ENCODE measurements at regions not wholly inside any gene's neighbourhood (a gene's known extent, or its start where the extent isn't known, plus 50 kb on each side); places are given as distances from the start of the nearest gene placed in this dataset.
"Not testable (repeated sequence)": the region's sequence is repeated elsewhere in the genome, so short reads cannot be mapped to it uniquely, and the experiment has no call there.

DNA sequence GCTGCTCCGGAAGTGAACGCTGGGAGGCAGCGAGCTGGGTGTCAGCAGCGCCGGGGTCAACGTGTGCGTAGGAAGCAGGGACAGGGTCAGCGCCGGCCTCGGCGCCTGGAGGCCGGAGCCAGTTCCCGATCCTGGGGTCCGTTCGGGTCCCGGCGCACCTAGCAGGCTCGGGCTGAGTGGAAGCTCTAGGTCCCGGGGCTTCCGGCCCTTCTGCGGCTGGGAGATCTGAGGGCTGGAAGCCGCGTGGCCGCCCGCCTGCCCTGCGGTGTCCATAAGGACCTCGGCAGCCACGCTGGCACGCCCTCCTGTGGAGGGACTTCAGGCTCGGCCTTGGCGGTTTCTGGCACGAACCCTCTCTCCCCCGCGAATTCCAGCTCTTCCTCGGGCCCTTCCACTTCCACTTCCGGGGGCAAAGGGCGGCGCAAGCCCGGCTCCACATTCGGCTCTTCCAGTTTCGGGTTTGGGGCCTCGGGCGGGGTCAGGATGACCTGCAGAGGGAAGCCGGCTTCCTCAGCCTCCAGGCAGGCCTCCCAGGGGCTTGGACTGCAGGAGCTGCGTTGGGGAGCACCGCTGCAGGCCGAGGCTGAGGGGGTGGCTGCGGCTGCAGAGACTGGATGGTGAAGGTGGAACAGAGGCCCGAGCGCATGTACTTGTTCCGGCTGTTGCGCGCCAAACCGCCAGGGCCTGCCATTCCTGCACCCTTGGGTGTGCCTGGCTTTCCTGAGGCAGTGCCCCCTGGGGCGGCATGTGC lies 146.2 kb downstream of the TMEM121 start:
- TF ChIP-seq CTCF (IDR thresholded peaks at IDR 0.05); EP300 (IDR thresholded peaks at IDR 0.05; ENCODE audit: low read depth); POLR2A (IDR thresholded peaks at IDR 0.05); POLR2AphosphoS5 (IDR thresholded peaks at IDR 0.05): not testable (repeated sequence)
